ENCODE measurements at regions not wholly inside any gene's neighbourhood (a gene's known extent, or its start where the extent isn't known, plus 50 kb on each side); places are given as distances from the start of the nearest gene placed in this dataset.

- DNase-seq (ENCODE audit: low spot score), result no peak
Measured at GRCh38 chr22:49155039-49155769, 672.5 kb downstream of the BRD1 start.

DNA sequence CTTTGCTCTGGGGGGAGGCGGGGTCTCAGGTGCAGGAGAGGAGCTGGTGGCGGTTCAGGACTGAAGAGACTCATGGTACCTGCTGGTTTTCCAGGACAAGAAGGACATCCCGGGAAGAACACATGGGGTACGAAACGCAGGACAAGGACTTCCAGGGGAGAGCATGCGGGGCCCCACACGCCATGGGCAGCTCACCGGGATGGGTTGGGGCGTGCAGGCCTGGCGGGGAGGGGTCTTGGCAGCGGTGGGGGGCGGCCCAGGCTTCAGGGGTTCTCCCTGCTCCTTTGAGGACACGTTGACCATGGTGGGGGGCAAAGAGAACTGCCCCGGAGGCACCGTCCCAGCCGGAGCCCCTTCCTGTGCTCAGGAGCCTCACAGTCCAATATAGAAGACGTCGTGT, 673.2 kb downstream of the BRD1 start:
- DNase-seq (ENCODE audit: low spot score), result no peak

GRCh38 chr22:49153921-49154320, 673.8 kb downstream of the BRD1 start:
- no peak for DNase-seq (ENCODE audit: low spot score)

- DNase-seq (ENCODE audit: low spot score), result no peak
Measured at GRCh38 chr22:49152939-49153770, 674.5 kb downstream of the BRD1 start.

- no peak for DNase-seq (ENCODE audit: low spot score)
Measured at GRCh38 chr22:49152127-49152938, 675.3 kb downstream of the BRD1 start.

DNA sequence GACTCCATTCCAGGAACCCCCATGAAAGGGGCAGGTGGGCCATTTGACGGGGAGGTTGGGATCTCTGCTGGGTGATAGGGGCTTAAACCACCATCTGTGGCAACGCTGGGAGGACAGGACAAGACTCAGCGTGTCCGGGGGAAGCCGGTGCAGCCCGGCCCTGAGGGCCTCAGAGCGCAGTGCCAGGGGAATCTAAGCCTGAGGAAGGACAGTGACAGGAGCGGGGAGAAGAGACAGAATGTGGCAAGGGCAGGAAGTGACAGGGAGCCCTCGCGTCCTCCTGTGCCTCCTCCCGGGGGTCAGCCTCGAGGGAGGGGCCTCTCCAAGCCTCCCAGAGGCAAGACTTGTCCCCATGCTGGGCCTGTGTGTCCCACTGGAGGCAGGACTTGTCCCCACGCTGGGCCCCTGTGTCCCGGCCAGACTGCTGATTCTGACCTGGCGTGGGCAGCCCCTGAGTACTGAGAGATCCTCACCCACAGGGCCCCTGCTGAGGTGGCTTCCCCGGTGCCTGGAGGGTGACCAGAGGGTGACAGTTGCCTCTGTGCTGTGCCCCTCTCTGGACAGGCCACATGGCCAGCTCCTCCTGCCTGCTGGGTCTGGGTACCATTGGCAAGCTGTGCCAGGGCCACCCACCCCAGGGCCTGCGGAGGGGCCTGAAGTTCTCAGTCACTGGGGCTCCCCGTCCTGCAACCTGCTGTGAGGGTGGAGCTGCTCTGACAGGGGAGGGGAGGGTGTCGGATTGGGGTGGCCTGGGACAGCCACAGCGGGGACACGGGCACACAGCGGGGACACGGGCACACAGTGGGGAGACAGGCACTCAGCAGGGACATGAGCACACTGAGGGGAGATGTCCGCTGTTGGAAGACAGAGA, 676.2 kb downstream of the BRD1 start:
- DNase-seq (ENCODE audit: low spot score), result no peak

GRCh38 chr22:49150801-49151221, 676.9 kb downstream of the BRD1 start:
- no peak for DNase-seq (ENCODE audit: low spot score)

DNA sequence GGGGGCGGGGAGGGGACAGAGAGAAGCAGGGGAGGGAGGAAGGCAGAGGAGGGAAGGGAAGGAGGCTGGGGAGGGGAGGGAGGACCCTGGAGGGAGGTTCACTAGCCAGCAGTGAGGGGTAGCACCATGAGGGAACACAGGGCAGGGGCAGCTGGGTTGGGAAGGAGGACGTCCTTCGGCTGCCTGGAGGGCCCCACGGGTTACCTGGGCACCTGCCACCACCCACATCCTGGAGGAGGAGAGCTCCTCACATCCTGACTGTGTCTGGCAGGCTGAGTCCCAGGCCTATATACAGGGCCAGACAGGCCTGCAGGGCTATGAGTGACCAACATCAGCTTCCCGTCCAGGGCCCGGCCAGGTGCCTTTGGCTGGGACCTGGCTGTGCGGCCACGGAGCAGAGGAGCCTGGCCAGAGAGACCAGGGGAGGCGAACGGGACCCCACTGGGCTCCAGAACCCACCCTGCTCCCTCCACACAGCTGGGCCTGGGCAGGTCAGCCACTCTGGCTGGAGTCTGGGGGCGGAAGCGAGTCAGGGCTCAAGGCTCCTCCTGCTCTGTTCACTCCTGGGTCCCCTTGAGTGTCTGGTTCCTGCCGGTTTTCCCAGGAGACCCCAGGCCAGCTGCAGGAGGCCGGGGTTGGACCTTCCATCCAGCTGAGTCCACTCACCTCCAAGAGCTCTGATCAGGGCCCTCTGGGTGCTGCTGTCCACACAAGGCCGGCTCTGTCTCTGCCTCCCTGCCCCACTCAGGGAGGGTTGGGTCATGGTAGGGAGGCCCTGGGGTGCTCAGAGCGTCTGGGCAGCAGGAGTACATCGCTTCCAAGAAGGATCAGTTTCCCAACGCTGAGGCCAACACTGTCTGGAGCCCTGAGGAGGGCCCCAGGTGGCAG, 677.7 kb downstream of the BRD1 start:
- no peak for DNase-seq (ENCODE audit: low spot score)

GRCh38 chr22:49148895-49149418, 678.7 kb downstream of the BRD1 start:
- no peak for DNase-seq (ENCODE audit: low spot score)

DNA sequence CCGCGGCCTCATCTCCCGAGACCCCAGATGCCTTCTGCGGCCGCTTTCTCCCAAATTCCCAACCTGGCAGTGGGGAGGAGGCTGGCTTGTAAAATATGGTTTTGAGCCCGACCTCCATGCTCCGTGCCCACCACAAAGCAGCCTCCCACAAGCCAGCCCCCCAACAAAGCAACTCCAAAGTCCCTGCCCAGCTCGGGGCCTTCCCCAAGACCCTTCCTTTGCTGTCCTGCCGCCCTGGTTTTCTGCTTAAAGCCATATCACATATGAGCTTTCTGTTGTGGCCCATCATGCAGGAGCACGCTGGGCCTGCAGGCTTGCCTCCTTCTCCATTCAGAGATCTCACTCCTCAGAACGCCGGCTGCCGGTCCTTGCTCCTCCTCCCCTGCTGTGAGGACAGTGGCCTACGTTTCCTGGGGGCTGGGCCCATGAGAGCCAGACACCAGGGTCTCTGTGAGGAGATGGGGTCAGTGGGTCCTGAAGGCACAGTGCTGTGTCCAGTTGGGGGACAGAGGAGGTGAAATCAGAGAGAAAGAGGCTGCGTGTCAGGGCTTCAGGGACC, 680.0 kb downstream of the BRD1 start:
- DNase-seq (ENCODE audit: low spot score), result no peak

- no peak for DNase-seq (ENCODE audit: low spot score)
Measured at GRCh38 chr22:49147171-49147570, 680.5 kb downstream of the BRD1 start.

DNA sequence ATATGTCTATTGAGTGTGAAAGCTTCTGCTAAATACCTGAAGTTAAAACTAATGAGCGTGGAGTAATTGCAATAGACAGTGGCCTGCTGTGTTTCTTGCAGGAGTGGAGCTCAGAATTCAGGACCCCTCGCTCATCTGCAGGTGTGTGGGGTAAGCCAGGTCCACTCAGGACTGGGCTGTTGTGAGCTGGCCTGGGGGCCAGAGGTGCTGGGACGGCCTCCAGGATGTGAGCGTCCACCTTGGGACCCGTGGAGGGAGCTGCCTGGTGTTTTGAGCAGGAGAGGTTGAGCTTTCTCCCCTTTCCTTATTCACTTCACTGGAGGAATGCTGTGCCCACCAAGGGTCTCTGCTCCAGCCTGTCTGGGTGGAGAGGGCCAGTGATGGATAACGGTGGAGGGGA, 681.2 kb downstream of the BRD1 start:
- DNase-seq (ENCODE audit: low spot score), result no peak

- DNase-seq (ENCODE audit: low spot score), result no peak
Measured at GRCh38 chr22:49143812-49144211, 683.9 kb downstream of the BRD1 start.

DNA sequence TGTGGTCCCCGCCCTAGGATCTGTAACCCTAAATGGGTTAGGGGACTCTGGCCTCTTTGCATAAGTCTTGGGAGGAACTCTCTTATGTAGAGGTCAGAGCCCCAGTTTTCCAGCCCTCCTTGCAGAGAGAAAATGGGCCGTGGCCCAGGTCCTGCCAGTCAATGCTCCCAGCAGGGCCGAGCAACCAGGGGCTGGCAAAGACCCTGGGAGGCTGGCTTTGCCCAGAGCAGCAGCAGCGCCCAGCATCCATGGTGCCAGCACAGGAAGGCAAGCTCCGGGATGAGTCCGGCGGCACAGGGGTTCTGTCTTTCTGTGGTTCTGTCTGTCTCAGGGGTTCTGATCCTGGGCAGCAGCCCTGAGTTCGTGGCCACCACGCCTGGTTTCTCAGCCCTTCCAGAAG, 684.8 kb downstream of the BRD1 start:
- no peak for DNase-seq (ENCODE audit: low spot score)

DNA sequence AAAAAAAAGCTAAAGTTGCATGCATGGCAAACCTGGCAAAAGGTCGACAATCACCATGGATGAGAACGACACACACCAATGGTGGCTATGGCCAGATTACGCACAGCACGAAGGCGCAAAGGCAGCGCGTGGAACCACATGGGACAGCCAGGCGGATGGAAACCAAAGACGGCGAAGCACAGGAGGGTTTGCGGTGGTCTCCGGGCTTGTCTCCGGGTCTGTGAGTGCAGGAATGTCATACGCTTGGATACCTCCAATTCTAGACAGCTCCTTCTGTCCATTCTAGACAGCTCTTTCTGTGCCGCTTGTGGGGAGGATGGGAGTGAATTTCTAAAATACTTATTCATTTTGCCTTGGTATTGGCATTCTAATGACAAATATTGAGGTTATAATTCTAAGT, 685.4 kb downstream of the BRD1 start:
- no peak for DNase-seq (ENCODE audit: low spot score)

- DNase-seq (ENCODE audit: low spot score), result no peak
Measured at GRCh38 chr22:49141761-49142160, 685.9 kb downstream of the BRD1 start.

DNA sequence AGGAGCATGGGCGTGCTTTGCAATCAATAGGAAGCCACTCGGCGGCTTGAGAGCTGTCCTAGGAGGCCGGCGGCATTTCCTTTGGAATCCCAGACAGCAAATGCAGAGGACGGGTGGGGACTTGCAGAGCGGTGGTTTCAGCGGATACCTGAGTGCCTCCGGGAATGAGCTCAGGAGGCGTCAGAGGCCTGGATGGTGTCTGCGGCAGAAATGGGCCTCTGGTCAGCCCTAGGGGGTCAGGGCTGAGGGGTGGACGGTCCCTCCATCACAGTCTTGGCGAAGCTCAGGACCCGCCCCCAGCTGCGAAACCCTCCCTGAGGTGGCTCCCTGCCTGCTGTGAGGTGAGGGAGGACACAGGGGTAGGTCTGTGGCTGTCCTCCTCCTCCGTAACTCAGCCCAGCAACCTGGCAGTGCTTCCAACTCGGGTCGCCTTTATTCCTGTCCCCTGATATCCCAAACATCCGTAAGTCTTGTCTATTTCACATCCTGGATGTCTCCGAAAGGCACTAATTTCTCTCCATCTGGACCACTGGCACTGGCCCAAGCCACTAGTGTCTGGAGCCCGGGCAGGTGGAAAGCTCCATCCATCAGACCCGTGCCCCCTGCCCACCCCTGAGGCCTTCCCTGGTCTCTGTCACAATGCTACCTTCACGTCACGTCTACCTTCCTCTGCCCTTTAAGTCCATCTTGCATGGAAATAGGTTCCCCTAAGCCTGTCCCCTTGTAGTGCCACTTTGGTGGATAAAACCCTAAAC, 686.6 kb downstream of the BRD1 start:
- no peak for DNase-seq (ENCODE audit: low spot score)

DNA sequence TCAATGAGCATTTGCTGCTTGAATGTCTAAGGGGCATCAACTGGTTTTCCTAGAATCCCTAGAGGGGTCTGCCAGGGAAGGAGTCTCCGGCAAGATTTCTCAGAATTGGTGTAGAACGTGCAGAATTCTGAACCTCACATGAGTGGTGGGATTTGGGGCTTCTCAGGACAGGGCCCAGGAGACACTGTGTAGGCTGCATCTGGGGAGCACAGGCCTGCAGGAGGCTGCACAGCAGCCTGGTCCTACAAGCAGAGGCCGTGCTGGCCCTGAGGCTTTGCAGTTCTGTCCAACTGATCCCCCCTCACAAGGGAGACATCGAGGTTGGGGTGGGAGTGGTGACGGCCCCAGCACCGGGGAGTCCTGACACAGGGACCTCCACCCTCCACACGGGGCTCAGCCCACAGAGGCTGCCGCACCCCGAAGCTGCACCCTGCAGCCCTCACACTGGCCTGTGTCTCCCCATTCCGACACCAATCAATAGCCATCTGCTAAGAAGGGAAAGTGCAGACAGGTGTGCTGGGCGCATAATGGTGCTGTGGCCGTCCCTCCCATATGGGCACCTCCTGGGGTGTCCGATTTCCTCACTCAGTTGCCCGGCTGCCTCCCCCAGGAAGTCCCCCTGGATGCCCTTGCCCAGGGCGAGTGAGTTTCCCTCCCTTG, 688.1 kb downstream of the BRD1 start:
- no peak for DNase-seq (ENCODE audit: low spot score)
